WTC11 (cell line): ENCODE measurements at regions not wholly inside any gene's neighbourhood (a gene's known extent, or its start where the extent isn't known, plus 50 kb on each side); places are given as distances from the start of the nearest gene placed in this dataset.
A peak's percentile ranks its signal among the peaks of the same experiment; 100 is the strongest.

Source experiments
- ATAC-seq: fragments of 200-7000 bp; cut with Tn5 transposase; 2 replicates; pipeline ENCODE4 v1.10.0; 2021; ENCODE audit warnings: mild to moderate bottlenecking, moderate library complexity
- CTCF ChIA-PET: fragments of 300-600 bp; sonication (Branson Sonifier 250); formaldehyde crosslinking; loops from one replicate; lab custom pipeline; 2021; ENCODE audit warnings: antibody characterized with exemption; lab: Charles Lee
- POLR2A ChIA-PET: fragments of 350-600 bp; sonication (Branson Sonifier 250); formaldehyde crosslinking; loops from one replicate; lab custom pipeline; 2021; ENCODE audit warnings: antibody characterized with exemption; lab: Charles Lee
- DNase-seq: peaks from one replicate; pipeline ENCODE4 v3.0.0; 2021; ENCODE audit warnings: low spot score
- H3K27ac Mint-ChIP-seq: 2 replicates; pipeline ENCODE4 v1.8.0; 2021; ENCODE audit warnings: mixed read lengths
- H3K27me3 Mint-ChIP-seq: 2 replicates; pipeline ENCODE4 v1.8.0; 2021; ENCODE audit warnings: low read depth, mild to moderate bottlenecking, moderate library complexity, mixed read lengths
- H3K36me3 Mint-ChIP-seq: 2 replicates; pipeline ENCODE4 v1.8.0; 2021; ENCODE audit warnings: mixed read lengths
- H3K4me1 Mint-ChIP-seq: 2 replicates; pipeline ENCODE4 v1.8.0; 2022; ENCODE audit warnings: mixed read lengths
- H3K4me3 Mint-ChIP-seq: 2 replicates; pipeline ENCODE4 v1.8.0; 2021; ENCODE audit warnings: mild to moderate bottlenecking, moderate library complexity, mixed read lengths
- H3K9me3 Mint-ChIP-seq: 2 replicates; pipeline ENCODE4 v1.8.0; 2021; ENCODE audit warnings: mixed read lengths
- FOXP1 ChIP-seq: sonication (generic); formaldehyde crosslinking; IDR thresholded peaks from 2 replicates; pipeline ENCODE4 v1.8.0; 2022; ENCODE audit warnings: missing genetic modification reagents, mild to moderate bottlenecking, moderate library complexity, borderline replicate concordance
- GABPB1 ChIP-seq: sonication (generic); formaldehyde crosslinking; IDR thresholded peaks from 2 replicates; pipeline ENCODE4 v1.8.1; 2023; ENCODE audit warnings: mild to moderate bottlenecking, missing genetic modification reagents
- GTF2I ChIP-seq: fragments of 250-450 bp; sonication (Bioruptor Pico); conservative IDR thresholded peaks from 2 replicates; pipeline ENCODE4 v1.4.0; 2021; ENCODE audit warnings: mild to moderate bottlenecking
- IRF2 ChIP-seq: sonication (generic); formaldehyde crosslinking; IDR thresholded peaks from 2 replicates; pipeline ENCODE4 v1.8.0; 2022; ENCODE audit warnings: low read depth, missing genetic modification reagents, borderline replicate concordance
- MXD4 ChIP-seq: fragments of 250-450 bp; sonication (Bioruptor Pico); IDR thresholded peaks from 2 replicates; pipeline ENCODE4 v1.8.0; 2021; ENCODE audit warnings: mild to moderate bottlenecking, moderate library complexity, borderline replicate concordance
- NFATC4 ChIP-seq: fragments of 250-450 bp; sonication (Bioruptor Pico); IDR thresholded peaks from 2 replicates; pipeline ENCODE4 v1.9.0; 2021; ENCODE audit warnings: mild to moderate bottlenecking
- NR1H2 ChIP-seq: sonication (generic); formaldehyde crosslinking; IDR thresholded peaks from 2 replicates; pipeline ENCODE4 v1.9.0; 2021; ENCODE audit warnings: mild to moderate bottlenecking, moderate library complexity, missing genetic modification reagents
- NR2C2 ChIP-seq: sonication (generic); formaldehyde crosslinking; IDR thresholded peaks from 2 replicates; pipeline ENCODE4 v1.8.0; 2022; ENCODE audit warnings: mild to moderate bottlenecking, missing genetic modification reagents
- NR3C1 ChIP-seq: sonication (generic); formaldehyde crosslinking; conservative IDR thresholded peaks from 2 replicates; pipeline ENCODE4 v1.8.1; 2023; ENCODE audit warnings: low read depth, mild to moderate bottlenecking, missing genetic modification reagents
- PRRX2 ChIP-seq: fragments of 250-450 bp; sonication (Bioruptor Pico); IDR thresholded peaks from 2 replicates; pipeline ENCODE4 v1.8.0; 2021; ENCODE audit warnings: mild to moderate bottlenecking
- RELA ChIP-seq: sonication (generic); formaldehyde crosslinking; IDR thresholded peaks from 2 replicates; pipeline ENCODE4 v1.8.1; 2022; ENCODE audit warnings: missing genetic modification reagents, mild to moderate bottlenecking, borderline replicate concordance
- RORB ChIP-seq: fragments of 250-450 bp; sonication (Bioruptor Pico); IDR thresholded peaks from 2 replicates; pipeline ENCODE4 v1.9.0; 2021; ENCODE audit warnings: mild to moderate bottlenecking
- SMAD4 ChIP-seq: sonication (generic); formaldehyde crosslinking; IDR thresholded peaks from 2 replicates; pipeline ENCODE4 v1.8.0; 2022; ENCODE audit warnings: mild to moderate bottlenecking, missing genetic modification reagents
- ZNF317 ChIP-seq: sonication (generic); formaldehyde crosslinking; IDR thresholded peaks from 2 replicates; pipeline ENCODE4 v1.8.1; 2023; ENCODE audit warnings: low read depth, mild to moderate bottlenecking, moderate library complexity, missing genetic modification reagents, borderline replicate concordance
- ZNF423 ChIP-seq: fragments of 250-450 bp; sonication (Bioruptor Pico); IDR thresholded peaks from 2 replicates; pipeline ENCODE4 v2.1.2; 2022; ENCODE audit warnings: mild to moderate bottlenecking, moderate library complexity
- TF ChIP-seq, protein P1 (sequence below): sonication (generic); formaldehyde crosslinking; conservative IDR thresholded peaks from 2 replicates; pipeline ENCODE4 v1.8.1; 2023; ENCODE audit warnings: mild to moderate bottlenecking, low read depth, missing genetic modification reagents, moderate library complexity
- TF ChIP-seq, protein P2 (sequence below): sonication (generic); formaldehyde crosslinking; IDR thresholded peaks from 2 replicates; pipeline ENCODE4 v1.8.1; 2022; ENCODE audit warnings: missing genetic modification reagents, borderline replicate concordance
- TF ChIP-seq, protein P3 (sequence below): sonication (generic); formaldehyde crosslinking; IDR thresholded peaks from 2 replicates; pipeline ENCODE4 v1.8.1; 2023; ENCODE audit warnings: mild to moderate bottlenecking, moderate library complexity, missing genetic modification reagents
- TF ChIP-seq, protein P4 (sequence below): sonication (generic); formaldehyde crosslinking; IDR thresholded peaks from 2 replicates; pipeline ENCODE4 v1.8.0; 2022; ENCODE audit warnings: mild to moderate bottlenecking, missing genetic modification reagents
- TF ChIP-seq, protein P5 (sequence below): sonication (generic); formaldehyde crosslinking; IDR thresholded peaks from 2 replicates; pipeline ENCODE4 v1.8.0; 2022; ENCODE audit warnings: mild to moderate bottlenecking, missing genetic modification reagents
- TF ChIP-seq, protein P6 (sequence below): sonication (generic); formaldehyde crosslinking; IDR thresholded peaks from 2 replicates; pipeline ENCODE4 v1.8.1; 2022; ENCODE audit warnings: low read depth, mild to moderate bottlenecking, moderate library complexity, missing genetic modification reagents, borderline replicate concordance
- TF ChIP-seq, protein P7 (sequence below): sonication (generic); formaldehyde crosslinking; IDR thresholded peaks from 2 replicates; pipeline ENCODE4 v1.8.0; 2023; ENCODE audit warnings: mild to moderate bottlenecking, missing genetic modification reagents

DNA sequence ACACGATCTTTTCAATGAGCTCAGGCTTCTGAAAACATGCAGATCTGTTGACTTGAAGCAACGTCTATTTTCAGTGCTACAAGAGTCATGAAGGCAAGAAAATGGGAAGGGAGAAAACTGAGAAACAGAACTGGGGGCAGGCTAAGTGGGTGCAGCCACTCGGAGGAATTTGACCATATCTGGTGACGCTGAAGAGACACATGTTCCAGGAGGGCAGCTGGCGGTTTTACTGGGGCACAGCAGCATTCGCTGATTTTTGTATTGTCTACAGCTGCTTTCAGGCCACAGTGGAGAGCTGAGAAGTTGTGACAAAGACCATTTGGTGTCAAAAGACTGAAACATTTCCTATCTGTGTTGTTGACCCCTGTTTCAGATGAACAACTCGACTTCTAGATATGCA is 103.0 kb upstream of the ELAC2 start (continued):
- TF ChIP-seq, protein P1, sequence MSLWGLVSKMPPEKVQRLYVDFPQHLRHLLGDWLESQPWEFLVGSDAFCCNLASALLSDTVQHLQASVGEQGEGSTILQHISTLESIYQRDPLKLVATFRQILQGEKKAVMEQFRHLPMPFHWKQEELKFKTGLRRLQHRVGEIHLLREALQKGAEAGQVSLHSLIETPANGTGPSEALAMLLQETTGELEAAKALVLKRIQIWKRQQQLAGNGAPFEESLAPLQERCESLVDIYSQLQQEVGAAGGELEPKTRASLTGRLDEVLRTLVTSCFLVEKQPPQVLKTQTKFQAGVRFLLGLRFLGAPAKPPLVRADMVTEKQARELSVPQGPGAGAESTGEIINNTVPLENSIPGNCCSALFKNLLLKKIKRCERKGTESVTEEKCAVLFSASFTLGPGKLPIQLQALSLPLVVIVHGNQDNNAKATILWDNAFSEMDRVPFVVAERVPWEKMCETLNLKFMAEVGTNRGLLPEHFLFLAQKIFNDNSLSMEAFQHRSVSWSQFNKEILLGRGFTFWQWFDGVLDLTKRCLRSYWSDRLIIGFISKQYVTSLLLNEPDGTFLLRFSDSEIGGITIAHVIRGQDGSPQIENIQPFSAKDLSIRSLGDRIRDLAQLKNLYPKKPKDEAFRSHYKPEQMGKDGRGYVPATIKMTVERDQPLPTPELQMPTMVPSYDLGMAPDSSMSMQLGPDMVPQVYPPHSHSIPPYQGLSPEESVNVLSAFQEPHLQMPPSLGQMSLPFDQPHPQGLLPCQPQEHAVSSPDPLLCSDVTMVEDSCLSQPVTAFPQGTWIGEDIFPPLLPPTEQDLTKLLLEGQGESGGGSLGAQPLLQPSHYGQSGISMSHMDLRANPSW (CRISPR knock-in tag): no peak
- no peak for TF ChIP-seq GABPB1 (CRISPR knock-in tag)
- no peak for TF ChIP-seq NR2C2 (CRISPR knock-in tag)
- TF ChIP-seq ZNF423 (CRISPR knock-in tag): no peak
- TF ChIP-seq IRF2 (CRISPR knock-in tag): no peak
- TF ChIP-seq NR1H2: no peak
- TF ChIP-seq NFATC4 (CRISPR knock-in tag): no peak
- no peak for TF ChIP-seq FOXP1 (CRISPR knock-in tag)
- no peak for TF ChIP-seq NR3C1 (CRISPR knock-in tag)
- no peak for TF ChIP-seq GTF2I
- no peak for TF ChIP-seq PRRX2
- TF ChIP-seq RELA (CRISPR knock-in tag): no peak

DNA sequence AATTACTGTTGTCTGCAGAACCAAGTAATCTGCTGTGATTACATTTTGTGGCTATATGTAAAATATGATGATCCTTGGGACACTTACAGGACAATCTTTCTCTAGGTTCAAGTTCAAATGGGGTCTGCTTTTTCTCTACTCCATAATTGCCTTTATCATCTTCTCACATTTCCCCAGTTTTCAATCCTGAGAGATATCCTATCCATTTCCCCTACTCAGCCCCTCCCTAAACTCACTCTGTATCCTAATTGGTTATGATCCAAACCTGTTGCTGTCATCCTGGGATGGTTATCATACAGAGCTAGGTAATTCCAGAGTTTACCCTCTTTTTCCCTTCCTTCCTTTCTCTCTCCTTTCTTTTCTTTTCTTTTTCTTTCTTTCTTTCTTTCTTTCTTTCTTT is 100.5 kb upstream of the ELAC2 start:
- DNase-seq: no peak
- ChIA-PET POLR2A (no interaction called here), CTCF (no interaction called here)
- no peak for TF ChIP-seq SMAD4 (CRISPR knock-in tag)
- TF ChIP-seq, protein P2, sequence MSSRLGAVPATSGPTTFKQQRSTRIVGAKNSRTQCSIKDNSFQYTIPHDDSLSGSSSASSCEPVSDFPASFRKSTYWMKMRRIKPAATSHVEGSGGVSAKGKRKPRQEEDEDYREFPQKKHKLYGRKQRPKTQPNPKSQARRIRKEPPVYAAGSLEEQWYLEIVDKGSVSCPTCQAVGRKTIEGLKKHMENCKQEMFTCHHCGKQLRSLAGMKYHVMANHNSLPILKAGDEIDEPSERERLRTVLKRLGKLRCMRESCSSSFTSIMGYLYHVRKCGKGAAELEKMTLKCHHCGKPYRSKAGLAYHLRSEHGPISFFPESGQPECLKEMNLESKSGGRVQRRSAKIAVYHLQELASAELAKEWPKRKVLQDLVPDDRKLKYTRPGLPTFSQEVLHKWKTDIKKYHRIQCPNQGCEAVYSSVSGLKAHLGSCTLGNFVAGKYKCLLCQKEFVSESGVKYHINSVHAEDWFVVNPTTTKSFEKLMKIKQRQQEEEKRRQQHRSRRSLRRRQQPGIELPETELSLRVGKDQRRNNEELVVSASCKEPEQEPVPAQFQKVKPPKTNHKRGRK (CRISPR knock-in tag): peak; percentile 49; the same call in 1 of the 2 replicates
- ATAC-seq: no peak
- Mint-ChIP-seq H3K27ac (no peak overlapping the region), H3K4me3 (no peak overlapping the region), H3K9me3 (peaks cover 9% of the 10 kb centered on the region; the same call in 1 of the 2 replicates), H3K27me3 (no peaks in the 10 kb centered on the region; the same call in 1 of the 2 replicates), H3K4me1 (peaks cover 3% of the 10 kb centered on the region; the same call in 1 of the 2 replicates), H3K36me3 (no peaks in the 10 kb centered on the region)

DNA sequence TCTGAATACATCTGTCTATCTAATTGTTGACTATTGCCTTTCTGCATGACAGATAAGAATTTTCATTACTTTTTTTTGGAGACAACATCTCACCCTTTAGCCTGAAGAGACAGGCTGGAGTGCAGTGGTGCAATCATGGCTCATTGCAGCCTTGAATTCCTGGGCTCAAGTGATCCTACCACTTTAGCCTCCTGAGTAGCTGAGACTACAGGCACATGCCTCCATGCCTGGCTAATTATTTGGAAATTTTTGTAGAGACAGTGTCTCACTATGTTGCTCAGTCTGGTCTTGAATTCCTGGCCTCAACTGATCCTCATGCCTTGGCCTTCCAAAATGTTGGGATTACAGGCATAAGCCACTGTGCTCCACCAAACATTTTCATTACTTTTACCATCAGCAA is 99.8 kb upstream of the ELAC2 start:
- no peaks in the 10 kb centered on the region for H3K36me3 Mint-ChIP-seq
- H3K4me3 Mint-ChIP-seq: no peak overlapping the region
- H3K9me3 Mint-ChIP-seq: peaks cover 9% of the 10 kb centered on the region; the same call in 1 of the 2 replicates
- POLR2A ChIA-PET: no interaction called here
- H3K27ac Mint-ChIP-seq: no peak overlapping the region
- DNase-seq (no peak), ATAC-seq (no peak)
- H3K4me1 Mint-ChIP-seq: peaks cover 3% of the 10 kb centered on the region; the same call in 1 of the 2 replicates
- CTCF ChIA-PET: no interaction called here
- no peaks in the 10 kb centered on the region; the same call in 1 of the 2 replicates for H3K27me3 Mint-ChIP-seq
- TF ChIP-seq MXD4 (CRISPR knock-in tag): no peak
- TF ChIP-seq, protein P3, sequence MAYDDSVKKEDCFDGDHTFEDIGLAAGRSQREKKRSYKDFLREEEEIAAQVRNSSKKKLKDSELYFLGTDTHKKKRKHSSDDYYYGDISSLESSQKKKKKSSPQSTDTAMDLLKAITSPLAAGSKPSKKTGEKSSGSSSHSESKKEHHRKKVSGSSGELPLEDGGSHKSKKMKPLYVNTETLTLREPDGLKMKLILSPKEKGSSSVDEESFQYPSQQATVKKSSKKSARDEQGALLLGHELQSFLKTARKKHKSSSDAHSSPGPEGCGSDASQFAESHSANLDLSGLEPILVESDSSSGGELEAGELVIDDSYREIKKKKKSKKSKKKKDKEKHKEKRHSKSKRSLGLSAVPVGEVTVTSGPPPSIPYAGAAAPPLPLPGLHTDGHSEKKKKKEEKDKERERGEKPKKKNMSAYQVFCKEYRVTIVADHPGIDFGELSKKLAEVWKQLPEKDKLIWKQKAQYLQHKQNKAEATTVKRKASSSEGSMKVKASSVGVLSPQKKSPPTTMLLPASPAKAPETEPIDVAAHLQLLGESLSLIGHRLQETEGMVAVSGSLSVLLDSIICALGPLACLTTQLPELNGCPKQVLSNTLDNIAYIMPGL: no peak
- TF ChIP-seq ZNF317 (CRISPR knock-in tag): no peak
- TF ChIP-seq, protein P4, sequence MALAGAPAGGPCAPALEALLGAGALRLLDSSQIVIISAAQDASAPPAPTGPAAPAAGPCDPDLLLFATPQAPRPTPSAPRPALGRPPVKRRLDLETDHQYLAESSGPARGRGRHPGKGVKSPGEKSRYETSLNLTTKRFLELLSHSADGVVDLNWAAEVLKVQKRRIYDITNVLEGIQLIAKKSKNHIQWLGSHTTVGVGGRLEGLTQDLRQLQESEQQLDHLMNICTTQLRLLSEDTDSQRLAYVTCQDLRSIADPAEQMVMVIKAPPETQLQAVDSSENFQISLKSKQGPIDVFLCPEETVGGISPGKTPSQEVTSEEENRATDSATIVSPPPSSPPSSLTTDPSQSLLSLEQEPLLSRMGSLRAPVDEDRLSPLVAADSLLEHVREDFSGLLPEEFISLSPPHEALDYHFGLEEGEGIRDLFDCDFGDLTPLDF (CRISPR knock-in tag): no peak
- TF ChIP-seq, protein P5, sequence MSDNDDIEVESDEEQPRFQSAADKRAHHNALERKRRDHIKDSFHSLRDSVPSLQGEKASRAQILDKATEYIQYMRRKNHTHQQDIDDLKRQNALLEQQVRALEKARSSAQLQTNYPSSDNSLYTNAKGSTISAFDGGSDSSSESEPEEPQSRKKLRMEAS (CRISPR knock-in tag): no peak
- no peak for TF ChIP-seq RORB (CRISPR knock-in tag)
- TF ChIP-seq, protein P6, sequence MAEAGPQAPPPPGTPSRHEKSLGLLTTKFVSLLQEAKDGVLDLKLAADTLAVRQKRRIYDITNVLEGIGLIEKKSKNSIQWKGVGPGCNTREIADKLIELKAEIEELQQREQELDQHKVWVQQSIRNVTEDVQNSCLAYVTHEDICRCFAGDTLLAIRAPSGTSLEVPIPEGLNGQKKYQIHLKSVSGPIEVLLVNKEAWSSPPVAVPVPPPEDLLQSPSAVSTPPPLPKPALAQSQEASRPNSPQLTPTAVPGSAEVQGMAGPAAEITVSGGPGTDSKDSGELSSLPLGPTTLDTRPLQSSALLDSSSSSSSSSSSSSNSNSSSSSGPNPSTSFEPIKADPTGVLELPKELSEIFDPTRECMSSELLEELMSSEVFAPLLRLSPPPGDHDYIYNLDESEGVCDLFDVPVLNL (CRISPR knock-in tag): no peak
- TF ChIP-seq, protein P7, sequence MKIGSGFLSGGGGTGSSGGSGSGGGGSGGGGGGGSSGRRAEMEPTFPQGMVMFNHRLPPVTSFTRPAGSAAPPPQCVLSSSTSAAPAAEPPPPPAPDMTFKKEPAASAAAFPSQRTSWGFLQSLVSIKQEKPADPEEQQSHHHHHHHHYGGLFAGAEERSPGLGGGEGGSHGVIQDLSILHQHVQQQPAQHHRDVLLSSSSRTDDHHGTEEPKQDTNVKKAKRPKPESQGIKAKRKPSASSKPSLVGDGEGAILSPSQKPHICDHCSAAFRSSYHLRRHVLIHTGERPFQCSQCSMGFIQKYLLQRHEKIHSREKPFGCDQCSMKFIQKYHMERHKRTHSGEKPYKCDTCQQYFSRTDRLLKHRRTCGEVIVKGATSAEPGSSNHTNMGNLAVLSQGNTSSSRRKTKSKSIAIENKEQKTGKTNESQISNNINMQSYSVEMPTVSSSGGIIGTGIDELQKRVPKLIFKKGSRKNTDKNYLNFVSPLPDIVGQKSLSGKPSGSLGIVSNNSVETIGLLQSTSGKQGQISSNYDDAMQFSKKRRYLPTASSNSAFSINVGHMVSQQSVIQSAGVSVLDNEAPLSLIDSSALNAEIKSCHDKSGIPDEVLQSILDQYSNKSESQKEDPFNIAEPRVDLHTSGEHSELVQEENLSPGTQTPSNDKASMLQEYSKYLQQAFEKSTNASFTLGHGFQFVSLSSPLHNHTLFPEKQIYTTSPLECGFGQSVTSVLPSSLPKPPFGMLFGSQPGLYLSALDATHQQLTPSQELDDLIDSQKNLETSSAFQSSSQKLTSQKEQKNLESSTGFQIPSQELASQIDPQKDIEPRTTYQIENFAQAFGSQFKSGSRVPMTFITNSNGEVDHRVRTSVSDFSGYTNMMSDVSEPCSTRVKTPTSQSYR (CRISPR knock-in tag): no peak
